Activated CD4-positive, CD25-positive, alpha-beta regulatory T cell treated with anti-CD3 and anti-CD28 coated beads, Interleukin-2, amount 50 U/mL, for 16 hours (primary cell): ENCODE measurements at regions not wholly inside any gene's neighbourhood (a gene's known extent, or its start where the extent isn't known, plus 50 kb on each side); places are given as distances from the start of the nearest gene placed in this dataset.
"Not testable (repeated sequence)": the region's sequence is repeated elsewhere in the genome, so short reads cannot be mapped to it uniquely, and the experiment has no call there.

Source experiments
- DNase-seq: peaks from one replicate; pipeline ENCODE4 v3.0.0-alpha.2; 2020; ENCODE audit warnings: low read depth, low spot score

GRCh38 chr2:111365986-111366640 is 245.4 kb downstream of the BCL2L11 start:
- DNase-seq: not testable (repeated sequence)

- DNase-seq: not testable (repeated sequence)
These were observed 245.9 kb downstream of the BCL2L11 start for GRCh38 chr2:111366641-111367029.

- not testable (repeated sequence) for DNase-seq
These were observed 246.4 kb downstream of the BCL2L11 start for GRCh38 chr2:111367080-111367479.

- DNase-seq: not testable (repeated sequence)
These were observed 247.2 kb downstream of the BCL2L11 start for GRCh38 chr2:111367871-111368270.

GRCh38 chr2:111368288-111368687 is 247.6 kb downstream of the BCL2L11 start:
- not testable (repeated sequence) for DNase-seq

- not testable (repeated sequence) for DNase-seq
These were observed 252.3 kb downstream of the BCL2L11 start for GRCh38 chr2:111373060-111373459.

GRCh38 chr2:111373989-111374388 is 253.3 kb downstream of the BCL2L11 start:
- not testable (repeated sequence) for DNase-seq

- DNase-seq: not testable (repeated sequence)
These were observed 254.0 kb downstream of the BCL2L11 start for GRCh38 chr2:111374734-111375133.

- DNase-seq: not testable (repeated sequence)
These were observed 254.7 kb downstream of the BCL2L11 start for GRCh38 chr2:111375320-111375883.

- DNase-seq: not testable (repeated sequence)
These were observed 255.7 kb downstream of the BCL2L11 start for GRCh38 chr2:111376272-111376970.

GRCh38 chr2:111376971-111377352 is 256.2 kb downstream of the BCL2L11 start:
- DNase-seq: not testable (repeated sequence)

GRCh38 chr2:111377386-111377959 is 256.8 kb downstream of the BCL2L11 start:
- DNase-seq: not testable (repeated sequence)

- not testable (repeated sequence) for DNase-seq
These were observed 257.6 kb downstream of the BCL2L11 start for GRCh38 chr2:111378348-111378747.

GRCh38 chr2:111380733-111381439 is 260.2 kb downstream of the BCL2L11 start:
- DNase-seq: not testable (repeated sequence)

- DNase-seq: not testable (repeated sequence)
These were observed 261.0 kb downstream of the BCL2L11 start for GRCh38 chr2:111381530-111382306.

- DNase-seq: not testable (repeated sequence)
These were observed 261.8 kb downstream of the BCL2L11 start for GRCh38 chr2:111382507-111382906.

GRCh38 chr2:111383311-111383710 is 262.6 kb downstream of the BCL2L11 start:
- not testable (repeated sequence) for DNase-seq

- DNase-seq: not testable (repeated sequence)
These were observed 264.7 kb downstream of the BCL2L11 start for GRCh38 chr2:111385226-111385957.

- not testable (repeated sequence) for DNase-seq
These were observed 269.9 kb downstream of the BCL2L11 start for GRCh38 chr2:111390605-111391004.
